GM13976 (cell line): ENCODE measurements at regions not wholly inside any gene's neighbourhood (a gene's known extent, or its start where the extent isn't known, plus 50 kb on each side); places are given as distances from the start of the nearest gene placed in this dataset.

Source experiments
- DNase-seq: peaks from one replicate; pipeline ENCODE4 v3.0.0; 2012; ENCODE audit warnings: low spot score
- in situ Hi-C: fragments of 300-500 bp; cut with MboI; formaldehyde crosslinking; loops from one replicate; pipeline ENCODE4 v1.12.0; 2022; ENCODE audit warnings: low sequenced_read_pairs, mixed read lengths, inconsistent platforms; ENCODE audit not compliant: unreplicated experiment
- TF ChIP-seq, protein P1 (sequence below): IDR thresholded peaks from 2 replicates; pipeline ENCODE4 v1.5.1; 2012; ENCODE audit warnings: borderline replicate concordance, mild to moderate bottlenecking; ENCODE audit not compliant: insufficient read depth; ENCODE audit errors: extremely low read depth, missing control alignments, control extremely low read depth

DNA sequence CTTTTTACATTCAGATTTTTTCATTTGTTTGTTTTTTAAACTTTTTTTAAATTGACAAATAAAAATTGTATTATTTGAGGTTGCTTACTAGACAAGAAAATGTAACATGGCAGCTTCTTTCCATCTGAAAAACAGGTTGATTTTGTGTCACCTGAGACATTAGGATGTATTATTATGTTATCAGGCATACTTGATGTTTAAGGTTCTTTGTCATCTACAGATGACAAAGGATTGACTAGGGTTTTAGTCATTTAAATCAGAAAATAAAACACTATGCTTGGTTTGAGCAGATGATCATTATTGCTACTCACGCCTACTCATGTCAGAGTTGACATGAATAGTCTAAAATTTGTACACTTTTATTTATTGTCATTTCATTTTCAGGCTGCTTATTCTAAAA lies 1494.5 kb downstream of the SLITRK5 start:
- DNase-seq = no peak
- in situ Hi-C loops = no loop called here
- TF ChIP-seq, protein P1, sequence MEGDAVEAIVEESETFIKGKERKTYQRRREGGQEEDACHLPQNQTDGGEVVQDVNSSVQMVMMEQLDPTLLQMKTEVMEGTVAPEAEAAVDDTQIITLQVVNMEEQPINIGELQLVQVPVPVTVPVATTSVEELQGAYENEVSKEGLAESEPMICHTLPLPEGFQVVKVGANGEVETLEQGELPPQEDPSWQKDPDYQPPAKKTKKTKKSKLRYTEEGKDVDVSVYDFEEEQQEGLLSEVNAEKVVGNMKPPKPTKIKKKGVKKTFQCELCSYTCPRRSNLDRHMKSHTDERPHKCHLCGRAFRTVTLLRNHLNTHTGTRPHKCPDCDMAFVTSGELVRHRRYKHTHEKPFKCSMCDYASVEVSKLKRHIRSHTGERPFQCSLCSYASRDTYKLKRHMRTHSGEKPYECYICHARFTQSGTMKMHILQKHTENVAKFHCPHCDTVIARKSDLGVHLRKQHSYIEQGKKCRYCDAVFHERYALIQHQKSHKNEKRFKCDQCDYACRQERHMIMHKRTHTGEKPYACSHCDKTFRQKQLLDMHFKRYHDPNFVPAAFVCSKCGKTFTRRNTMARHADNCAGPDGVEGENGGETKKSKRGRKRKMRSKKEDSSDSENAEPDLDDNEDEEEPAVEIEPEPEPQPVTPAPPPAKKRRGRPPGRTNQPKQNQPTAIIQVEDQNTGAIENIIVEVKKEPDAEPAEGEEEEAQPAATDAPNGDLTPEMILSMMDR = no peak

DNA sequence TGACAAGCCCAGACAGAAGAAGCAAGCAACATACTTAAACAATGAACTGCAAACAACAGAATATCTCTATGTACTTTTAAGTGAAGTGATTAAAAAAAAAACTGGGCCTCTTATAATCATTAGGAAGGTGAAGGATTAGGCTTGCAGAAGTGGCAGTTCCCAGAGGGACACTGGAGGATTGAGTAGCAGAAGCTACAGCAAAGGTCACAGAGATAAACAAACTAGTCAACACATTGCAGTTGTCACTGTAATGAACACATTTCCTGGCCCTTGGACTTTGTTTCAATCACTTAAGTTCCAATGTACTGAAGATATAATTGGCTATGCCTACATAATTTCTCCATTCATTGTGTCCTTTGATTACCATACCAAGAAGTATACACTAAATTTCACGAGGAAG lies 1498.8 kb downstream of the SLITRK5 start:
- DNase-seq = no peak
- in situ Hi-C loops = no loop called here
- TF ChIP-seq, protein P1 = no peak

DNA sequence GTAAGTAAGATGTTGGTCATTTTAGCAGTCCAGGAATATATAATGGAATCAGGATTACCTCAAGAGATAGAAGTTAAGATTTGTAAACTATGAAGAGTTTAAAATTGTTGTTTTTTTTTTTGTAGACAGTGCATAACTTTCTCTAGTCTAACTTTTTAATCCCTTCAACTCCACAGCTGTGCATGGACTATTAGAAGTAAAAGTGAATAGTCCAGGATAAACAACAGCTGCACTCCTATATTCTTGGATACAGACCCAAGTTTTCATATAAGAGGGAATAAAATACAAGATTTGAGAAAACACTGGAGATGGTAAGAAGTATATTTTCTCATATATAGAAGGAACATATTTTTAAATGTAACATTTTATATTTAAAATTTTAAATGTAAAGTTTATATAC lies 1509.9 kb downstream of the SLITRK5 start:
- TF ChIP-seq, protein P1 = no peak
- in situ Hi-C loops = no loop called here

DNA sequence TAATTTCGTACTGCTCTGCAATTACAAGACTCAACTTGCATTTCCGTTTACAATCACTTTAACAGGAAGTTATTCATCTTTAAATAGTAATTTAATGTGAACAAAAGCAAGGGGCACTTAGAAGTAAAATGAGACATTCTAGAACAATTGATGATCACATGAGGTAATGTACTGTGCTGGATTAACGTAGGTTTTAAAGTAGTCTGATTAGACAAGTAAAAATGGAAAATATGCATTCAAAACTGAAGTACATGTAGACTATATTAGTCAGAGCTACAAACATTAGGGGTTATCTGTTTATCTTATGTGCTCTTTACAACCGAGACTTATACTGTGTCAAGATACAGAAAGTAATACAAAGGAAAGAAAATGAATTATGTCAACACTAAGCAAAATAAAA lies 1528.0 kb downstream of the SLITRK5 start:
- TF ChIP-seq, protein P1 = no peak
- in situ Hi-C loops = no loop called here
- no peak for DNase-seq

More for the DNA sequence above, 1509.9 kb downstream of the SLITRK5 start:
- no peak for DNase-seq

DNA sequence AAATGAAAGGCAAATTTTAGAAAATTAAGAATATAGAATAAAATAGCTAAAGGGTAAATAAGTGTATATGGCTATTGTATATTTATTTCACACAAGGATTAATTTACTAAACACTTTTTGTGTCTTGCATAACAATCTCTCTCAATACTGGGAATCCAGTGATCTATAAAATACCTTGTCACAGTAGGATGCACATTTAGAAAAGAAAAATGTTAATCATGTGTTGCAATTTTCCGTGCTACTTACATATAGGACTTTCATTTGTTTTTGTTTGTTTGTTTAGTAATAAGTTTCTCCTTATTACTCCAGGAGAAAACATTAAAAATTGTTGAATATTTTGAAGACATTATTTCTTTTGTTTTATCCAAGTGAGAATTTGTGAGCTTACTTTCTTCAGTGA lies 1533.3 kb downstream of the SLITRK5 start:
- TF ChIP-seq, protein P1 = no peak
- DNase-seq = no peak
- in situ Hi-C loops = no loop called here

DNA sequence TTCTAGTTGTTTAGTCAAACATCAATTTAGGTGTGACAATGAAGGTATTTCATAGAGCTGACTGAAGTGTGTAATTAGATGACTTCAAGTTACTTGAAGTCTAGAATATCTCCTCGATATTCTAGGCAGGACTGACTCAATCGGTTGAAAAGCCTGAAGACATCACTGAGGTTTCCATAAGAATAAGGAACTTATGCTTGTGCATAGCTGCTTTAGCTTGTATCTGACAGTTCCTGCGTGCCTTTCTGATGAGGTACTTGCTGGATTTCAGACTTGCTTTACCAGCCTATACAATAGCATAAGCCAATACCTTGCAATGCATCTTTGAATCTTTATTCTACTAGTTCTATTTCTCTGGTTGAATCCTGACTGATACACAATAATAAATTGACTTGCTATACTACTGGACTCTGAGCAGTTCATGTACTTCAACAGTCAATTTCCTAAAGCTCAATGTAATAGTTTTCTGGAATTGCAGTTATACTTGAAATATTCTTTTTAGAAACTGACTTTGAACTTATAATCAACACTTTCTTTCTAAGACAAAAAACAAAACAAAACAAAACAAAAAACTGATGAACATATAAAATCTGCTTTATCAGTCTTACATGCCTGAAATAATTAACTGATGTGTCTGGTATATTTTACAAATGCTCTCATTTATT lies 1534.8 kb downstream of the SLITRK5 start:
- TF ChIP-seq, protein P1 = no peak
- in situ Hi-C loops = no loop called here
- no peak for DNase-seq
